ENCODE measurements at regions not wholly inside any gene's neighbourhood (a gene's known extent, or its start where the extent isn't known, plus 50 kb on each side); places are given as distances from the start of the nearest gene placed in this dataset.

- no peak for ATAC-seq
These were observed 122.0 kb upstream of the ATP10A start for GRCh38 chr15:25985165-25985564.

DNA sequence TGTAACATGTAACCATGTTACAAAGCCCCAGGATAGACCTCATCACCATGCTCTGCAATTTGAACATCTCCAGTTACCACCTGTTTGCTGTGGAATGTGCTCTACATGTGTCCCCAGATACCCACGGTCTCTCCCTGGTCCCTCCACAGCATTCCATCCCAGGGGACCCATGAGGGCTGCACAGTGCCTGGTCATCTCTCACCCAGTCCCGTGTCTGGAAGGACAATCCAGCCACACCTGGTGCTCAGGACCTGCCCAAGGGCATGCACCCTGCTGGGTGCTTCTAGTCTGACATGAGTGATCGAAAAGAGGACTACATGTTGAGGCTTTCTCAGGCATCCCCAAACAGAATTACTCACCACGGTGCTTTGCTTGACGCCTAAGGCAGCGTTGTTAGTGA, 119.6 kb upstream of the ATP10A start:
- Histone ChIP-seq H3K27me3 (no peaks in the 10 kb centered on the region), H3K27ac (no peak overlapping the region), H3K36me3 (no peaks in the 10 kb centered on the region), H3K4me1 (no peaks in the 10 kb centered on the region), H3K4me3 (no peak overlapping the region), H3K9me3 (no peaks in the 10 kb centered on the region)
- ATAC-seq (no peak), DNase-seq (no peak)
- intact Hi-C loops (cut with DNase I) = no loop called here
- WGBS (ENCODE audit: insufficient coverage, low coverage, low lambda C conversion rate, missing lambda C conversion rate) = 0% methylated on average over 1 of the region's 6 CpGs
- TF ChIP-seq CTCF (IDR thresholded peaks at IDR 0.05) = no peak
- TF ChIP-seq POLR2A (IDR thresholded peaks at IDR 0.05) = no peak

More at GRCh38 chr15:25985165-25985564, 122.0 kb upstream of the ATP10A start:
- no peak overlapping the region for H3K27ac ChIP-seq
- no peak for DNase-seq
- no peaks in the 10 kb centered on the region for H3K4me1 ChIP-seq
- 5% methylated on average over 4 of the region's 4 CpGs for WGBS (ENCODE audit: insufficient coverage, low coverage, low lambda C conversion rate, missing lambda C conversion rate)
- no peaks in the 10 kb centered on the region for H3K9me3 ChIP-seq
- TF ChIP-seq CTCF (IDR thresholded peaks at IDR 0.05) = no peak
- no peak for TF ChIP-seq POLR2A (IDR thresholded peaks at IDR 0.05)
- H3K4me3 ChIP-seq = no peak overlapping the region
- intact Hi-C loops (cut with DNase I) = no loop called here
- H3K36me3 ChIP-seq = no peaks in the 10 kb centered on the region
- H3K27me3 ChIP-seq = no peaks in the 10 kb centered on the region

GRCh38 chr15:25981114-25981513, 118.0 kb upstream of the ATP10A start:
- H3K27me3 ChIP-seq = no peaks in the 10 kb centered on the region
- 46% methylated on average over 3 of the region's 3 CpGs for WGBS (ENCODE audit: insufficient coverage, low coverage, low lambda C conversion rate, missing lambda C conversion rate)
- DNase-seq (no peak), ATAC-seq (no peak)
- H3K4me1 ChIP-seq = no peaks in the 10 kb centered on the region
- no peaks in the 10 kb centered on the region for H3K9me3 ChIP-seq
- TF ChIP-seq POLR2A (IDR thresholded peaks at IDR 0.05) (no peak), CTCF (IDR thresholded peaks at IDR 0.05) (no peak)
- H3K36me3 ChIP-seq = no peaks in the 10 kb centered on the region
- H3K27ac ChIP-seq = no peak overlapping the region
- intact Hi-C loops (cut with DNase I) = no loop called here
- no peak overlapping the region for H3K4me3 ChIP-seq

DNA sequence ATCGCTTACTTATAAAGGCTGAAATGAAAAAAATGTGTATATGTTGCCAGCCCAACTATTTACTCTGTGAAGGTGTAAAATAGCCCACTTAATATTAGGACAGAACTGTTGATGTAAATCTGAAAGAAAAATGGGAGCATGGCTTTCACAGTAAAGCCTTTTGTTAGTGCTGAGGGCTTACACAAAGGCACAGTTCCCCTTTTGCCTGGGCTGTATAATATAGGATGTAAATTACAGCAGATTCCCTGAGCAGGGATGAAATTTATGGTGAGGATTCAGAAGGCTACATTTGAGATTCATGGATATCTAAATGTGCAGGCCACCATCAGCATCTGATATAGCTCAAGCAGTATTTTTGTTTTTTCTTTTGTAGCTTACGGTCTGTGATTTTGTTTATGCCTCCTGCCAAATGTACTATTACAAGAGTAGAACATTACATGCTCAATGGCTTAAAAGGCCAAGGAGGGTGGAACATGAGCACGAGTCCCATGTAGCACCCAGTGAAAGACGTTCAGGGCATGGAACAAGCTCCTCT, 109.1 kb upstream of the ATP10A start:
- H3K36me3 ChIP-seq = no peaks in the 10 kb centered on the region
- ATAC-seq (no peak), DNase-seq (no peak)
- no peak overlapping the region for H3K27ac ChIP-seq
- TF ChIP-seq POLR2A (IDR thresholded peaks at IDR 0.05) (no peak), CTCF (IDR thresholded peaks at IDR 0.05) (no peak)
- WGBS (ENCODE audit: insufficient coverage, low coverage, low lambda C conversion rate, missing lambda C conversion rate) = 48% methylated on average over 4 of the region's 4 CpGs
- H3K27me3 ChIP-seq = no peaks in the 10 kb centered on the region
- H3K9me3 ChIP-seq = no peaks in the 10 kb centered on the region
- no peaks in the 10 kb centered on the region for H3K4me1 ChIP-seq
- no peak overlapping the region for H3K4me3 ChIP-seq
- intact Hi-C loops (cut with DNase I) = no loop called here

- no peaks in the 10 kb centered on the region for H3K9me3 ChIP-seq
- no peak for TF ChIP-seq CTCF (IDR thresholded peaks at IDR 0.05)
- no peak for TF ChIP-seq POLR2A (IDR thresholded peaks at IDR 0.05)
- no peaks in the 10 kb centered on the region for H3K27me3 ChIP-seq
- no peak overlapping the region for H3K4me3 ChIP-seq
- no peaks in the 10 kb centered on the region for H3K4me1 ChIP-seq
- H3K36me3 ChIP-seq = no peaks in the 10 kb centered on the region
- no peak overlapping the region for H3K27ac ChIP-seq
- 66% methylated on average over 6 of the region's 6 CpGs for WGBS (ENCODE audit: insufficient coverage, low coverage, low lambda C conversion rate, missing lambda C conversion rate)
- ATAC-seq = no peak
- no peak for DNase-seq
- intact Hi-C loops (cut with DNase I) = no loop called here
These were observed 107.9 kb upstream of the ATP10A start for GRCh38 chr15:25971053-25971452.
